HuH-7.5 (cell line): ENCODE measurements at regions not wholly inside any gene's neighbourhood (a gene's known extent, or its start where the extent isn't known, plus 50 kb on each side); places are given as distances from the start of the nearest gene placed in this dataset.
"Not testable (repeated sequence)": the region's sequence is repeated elsewhere in the genome, so short reads cannot be mapped to it uniquely, and the experiment has no call there.

Experiments
- DNase-seq: peaks from one replicate; pipeline ENCODE4 v3.0.0; 2011; ENCODE audit warnings: low spot score

- no peak for DNase-seq
Measured at GRCh38 chr3:18236726-18237125, 188.4 kb downstream of the SATB1 start.

- no peak for DNase-seq
Measured at GRCh38 chr3:18234717-18235335, 190.3 kb downstream of the SATB1 start.

GRCh38 chr3:18233987-18234716 is 191.0 kb downstream of the SATB1 start:
- DNase-seq, result no peak

GRCh38 chr3:18232317-18232716 is 192.8 kb downstream of the SATB1 start:
- no peak for DNase-seq

- DNase-seq, result no peak
Measured at GRCh38 chr3:18228060-18228459, 197.1 kb downstream of the SATB1 start.

GRCh38 chr3:18225709-18226108 is 199.4 kb downstream of the SATB1 start:
- DNase-seq, result no peak

GRCh38 chr3:18224426-18224825 is 200.7 kb downstream of the SATB1 start:
- DNase-seq, result no peak

- DNase-seq, result no peak
Measured at GRCh38 chr3:18223974-18224373, 201.2 kb downstream of the SATB1 start.

- no peak for DNase-seq
Measured at GRCh38 chr3:18223571-18223970, 201.6 kb downstream of the SATB1 start.

- no peak for DNase-seq
Measured at GRCh38 chr3:18222686-18223085, 202.5 kb downstream of the SATB1 start.

GRCh38 chr3:18217507-18218174 is 207.5 kb downstream of the SATB1 start:
- no peak for DNase-seq

- no peak for DNase-seq
Measured at GRCh38 chr3:18216996-18217395, 208.1 kb downstream of the SATB1 start.

- no peak for DNase-seq
Measured at GRCh38 chr3:18215639-18216038, 209.5 kb downstream of the SATB1 start.

- DNase-seq, result no peak
Measured at GRCh38 chr3:18211116-18211515, 214.0 kb downstream of the SATB1 start.

- DNase-seq, result no peak
Measured at GRCh38 chr3:18208856-18209255, 216.3 kb downstream of the SATB1 start.

- DNase-seq, result no peak
Measured at GRCh38 chr3:18208091-18208490, 217.0 kb downstream of the SATB1 start.

GRCh38 chr3:18207226-18207625 is 217.9 kb downstream of the SATB1 start:
- DNase-seq, result no peak

- DNase-seq, result not testable (repeated sequence)
Measured at GRCh38 chr3:18205701-18206100, 219.4 kb downstream of the SATB1 start.

GRCh38 chr3:18201315-18201714 is 223.8 kb downstream of the SATB1 start:
- no peak for DNase-seq

GRCh38 chr3:18199757-18200156 is 225.4 kb downstream of the SATB1 start:
- DNase-seq, result no peak

- DNase-seq, result no peak
Measured at GRCh38 chr3:18195836-18196235, 229.3 kb downstream of the SATB1 start.

GRCh38 chr3:18194431-18194830 is 230.7 kb downstream of the SATB1 start:
- DNase-seq, result no peak

- no peak for DNase-seq
Measured at GRCh38 chr3:18190646-18191045, 234.5 kb downstream of the SATB1 start.
